MCF 10A (cell line): ENCODE measurements at regions not wholly inside any gene's neighbourhood (a gene's known extent, or its start where the extent isn't known, plus 50 kb on each side); places are given as distances from the start of the nearest gene placed in this dataset.

Experiments used
- BruUV-seq: library from RNA; stranded (reverse); fragments of 400-500 nt; replicated peaks from 2 replicates; lab custom pipeline; 2021; lab: Mats Ljungman, UMichigan
- CTCF ChIA-PET: fragments of 300-600 bp; sonication (Branson Sonifier 250); formaldehyde crosslinking; extraction: SDS; loops from one replicate; lab custom pipeline; 2021; ENCODE audit warnings: antibody characterized with exemption, inconsistent platforms; lab: Yijun Ruan, JAX
- POLR2A ChIA-PET: fragments of 300-600, 350-650 bp; sonication (Branson Sonifier 250); formaldehyde crosslinking; extraction: SDS; loops from one replicate; lab custom pipeline; 2020; ENCODE audit warnings: antibody characterized with exemption, inconsistent platforms; lab: Yijun Ruan, JAX
- DNase-seq: peaks from one replicate; pipeline ENCODE4 v3.0.0-alpha.2; 2018; ENCODE audit not compliant: unreplicated experiment
- H3K27ac Mint-ChIP-seq: one replicate; pipeline ENCODE4 v1.8.0; 2022; ENCODE audit warnings: mild to moderate bottlenecking, low read depth, mixed read lengths; ENCODE audit not compliant: unreplicated experiment
- H3K27me3 Mint-ChIP-seq: one replicate; pipeline ENCODE4 v1.8.0; 2022; ENCODE audit warnings: mixed read lengths; ENCODE audit not compliant: insufficient read depth, unreplicated experiment
- H3K36me3 Mint-ChIP-seq: one replicate; pipeline ENCODE4 v1.8.0; 2022; ENCODE audit warnings: mild to moderate bottlenecking, moderate library complexity, mixed read lengths; ENCODE audit not compliant: insufficient read depth, unreplicated experiment
- H3K4me1 Mint-ChIP-seq: one replicate; pipeline ENCODE4 v1.8.0; 2022; ENCODE audit warnings: mixed read lengths; ENCODE audit not compliant: insufficient read depth, unreplicated experiment
- H3K4me3 Mint-ChIP-seq: one replicate; pipeline ENCODE4 v1.8.0; 2022; ENCODE audit warnings: mild to moderate bottlenecking, moderate library complexity, mixed read lengths; ENCODE audit not compliant: unreplicated experiment
- H3K9me3 Mint-ChIP-seq: one replicate; pipeline ENCODE4 v1.8.0; 2022; ENCODE audit warnings: mixed read lengths; ENCODE audit not compliant: unreplicated experiment
- CTCF ChIP-seq: fragments of 200-600 bp; IDR thresholded peaks from one replicate; pipeline ENCODE4 v1.8.0; 2022; ENCODE audit warnings: antibody characterized with exemption, mild to moderate bottlenecking; ENCODE audit not compliant: unreplicated experiment
- intact Hi-C: fragments of 100-400 bp; cut with micrococcal nuclease; formaldehyde crosslinking; loops from 2 replicates; pipeline ENCODE4 v1.14.1; 2022

- Mint-ChIP-seq H3K27ac (peak overlapping the region; percentile 33), H3K9me3 (peaks cover 7% of the 10 kb centered on the region), H3K27me3 (no peaks in the 10 kb centered on the region), H3K4me1 (peaks cover 7% of the 10 kb centered on the region), H3K4me3 (no peak overlapping the region), H3K36me3 (no peaks in the 10 kb centered on the region)
- DNase-seq, result no peak
- intact Hi-C loops, result no loop called here
- CTCF ChIA-PET, result interaction anchor here (0.6 to 1.3 kb wide), 2 partner anchors 12 to 19 kb away, joined by 3 to 4 read pairs; no protein-coding TSS in a partner anchor
- POLR2A ChIA-PET, result interaction anchor here (0.8 kb wide), 1 partner anchor 8 kb away, joined by 3 read pairs; no protein-coding TSS in a partner anchor
- no peak for TF ChIP-seq CTCF
- no TSS peak for BruUV-seq
Observed at GRCh38 chr16:48479329-48479728, 94.1 kb upstream of the SIAH1 start.

- H3K9me3 Mint-ChIP-seq, result peaks cover 7% of the 10 kb centered on the region
- H3K36me3 Mint-ChIP-seq, result no peaks in the 10 kb centered on the region
- no peak for TF ChIP-seq CTCF
- no peak overlapping the region for H3K27ac Mint-ChIP-seq
- intact Hi-C loops, result no loop called here
- H3K4me1 Mint-ChIP-seq, result peaks cover 7% of the 10 kb centered on the region
- no TSS peak for BruUV-seq
- H3K27me3 Mint-ChIP-seq, result no peaks in the 10 kb centered on the region
- ChIA-PET POLR2A (interaction anchor here (0.6 to 0.8 kb wide), 2 partner anchors 9 to 198 kb away, joined by 3 to 4 read pairs; no protein-coding TSS in a partner anchor), CTCF (interaction anchor here (1.3 kb wide), 1 partner anchor 11 kb away, joined by 4 read pairs; no protein-coding TSS in a partner anchor)
- DNase-seq, result no peak
- H3K4me3 Mint-ChIP-seq, result no peak overlapping the region
Observed at GRCh38 chr16:48478393-48478792, 93.2 kb upstream of the SIAH1 start.

GRCh38 chr16:48471435-48471834 is 86.2 kb upstream of the SIAH1 start:
- no peak for TF ChIP-seq CTCF
- ChIA-PET CTCF (interaction anchor here (0.7 to 1.1 kb wide), 2 partner anchors 159 to 1553 kb away, joined by 3 to 4 read pairs; no protein-coding TSS in a partner anchor), POLR2A (interaction anchor here (1.6 kb wide), 1 partner anchor 10 kb away, joined by 8 read pairs; no protein-coding TSS in a partner anchor)
- Mint-ChIP-seq H3K4me3 (no peak overlapping the region), H3K9me3 (no peaks in the 10 kb centered on the region), H3K36me3 (no peaks in the 10 kb centered on the region), H3K27me3 (no peaks in the 10 kb centered on the region), H3K4me1 (no peaks in the 10 kb centered on the region), H3K27ac (no peak overlapping the region)
- no TSS peak for BruUV-seq
- intact Hi-C loops, result no loop called here
- DNase-seq, result no peak

- Mint-ChIP-seq H3K4me3 (no peak overlapping the region), H3K9me3 (no peaks in the 10 kb centered on the region), H3K4me1 (peaks cover 33% of the 10 kb centered on the region), H3K27me3 (no peaks in the 10 kb centered on the region), H3K27ac (peak overlapping the region; percentile 1), H3K36me3 (no peaks in the 10 kb centered on the region)
- BruUV-seq, result no TSS peak
- ChIA-PET CTCF (interaction anchor here (0.6 to 0.7 kb wide), 5 partner anchors 18 to 1789 kb away, joined by 3 read pairs; no protein-coding TSS in a partner anchor), POLR2A (interaction anchor here (0.5 to 0.9 kb wide), 3 partner anchors 24 to 97 kb away, joined by 3 read pairs; no protein-coding TSS in a partner anchor)
- intact Hi-C loops, result loop anchor here (5.0 kb wide), 2 partner anchors 35 to 95 kb away; no protein-coding TSS in a partner anchor
- peak; percentile 71 for DNase-seq
- no peak for TF ChIP-seq CTCF
Observed at GRCh38 chr16:48462106-48462740, 77.0 kb upstream of the SIAH1 start.
